GM12874 (cell line): ENCODE measurements at regions not wholly inside any gene's neighbourhood (a gene's known extent, or its start where the extent isn't known, plus 50 kb on each side); places are given as distances from the start of the nearest gene placed in this dataset.

Experiments used
- CTCF ChIP-seq: IDR thresholded peaks from 2 replicates; pipeline ENCODE4 v1.5.1; 2011; ENCODE audit warnings: low read depth, mild to moderate bottlenecking, control low read depth, low read length, moderate library complexity; ENCODE audit not compliant: insufficient read depth

GRCh38 chr1:221234791-221235190 lies 355.5 kb downstream of the HLX start:
- no peak for TF ChIP-seq CTCF

- TF ChIP-seq CTCF, result no peak
These were observed 358.3 kb downstream of the HLX start for GRCh38 chr1:221237587-221237986.

GRCh38 chr1:221239181-221239580 lies 359.9 kb downstream of the HLX start:
- TF ChIP-seq CTCF, result no peak

- TF ChIP-seq CTCF, result no peak
These were observed 360.5 kb downstream of the HLX start for GRCh38 chr1:221239792-221240191.

- no peak for TF ChIP-seq CTCF
These were observed 361.4 kb downstream of the HLX start for GRCh38 chr1:221240690-221241089.

- TF ChIP-seq CTCF, result no peak
These were observed 361.9 kb downstream of the HLX start for GRCh38 chr1:221241157-221241556.

GRCh38 chr1:221241592-221241991 lies 362.3 kb downstream of the HLX start:
- TF ChIP-seq CTCF, result no peak

- no peak for TF ChIP-seq CTCF
These were observed 366.8 kb downstream of the HLX start for GRCh38 chr1:221246067-221246466.
